ENCODE measurements at regions not wholly inside any gene's neighbourhood (a gene's known extent, or its start where the extent isn't known, plus 50 kb on each side); places are given as distances from the start of the nearest gene placed in this dataset.

GRCh38 chr6:164303102-164303964 lies 888.8 kb downstream of the QKI start:
- H3K4me3 ChIP-seq (replicated peaks; ENCODE audit: low read depth, low read length) = no peak overlapping the region
- no peak for DNase-seq (ENCODE audit: extremely low read depth, low read depth)
- TF ChIP-seq CTCF (IDR thresholded peaks at IDR 0.05; ENCODE audit: low read depth, low read length, missing control alignments) = no peak

GRCh38 chr6:164296411-164296810 lies 881.9 kb downstream of the QKI start:
- TF ChIP-seq CTCF (IDR thresholded peaks at IDR 0.05; ENCODE audit: low read depth, low read length, missing control alignments) = no peak
- no peak overlapping the region for H3K4me3 ChIP-seq (replicated peaks; ENCODE audit: low read depth, low read length)
- DNase-seq (ENCODE audit: extremely low read depth, low read depth) = no peak

GRCh38 chr6:164294047-164294784 lies 879.7 kb downstream of the QKI start:
- TF ChIP-seq CTCF (IDR thresholded peaks at IDR 0.05; ENCODE audit: low read depth, low read length, missing control alignments) = no peak
- no peak overlapping the region for H3K4me3 ChIP-seq (replicated peaks; ENCODE audit: low read depth, low read length)
- no peak for DNase-seq (ENCODE audit: extremely low read depth, low read depth)

GRCh38 chr6:164291224-164291623 lies 876.7 kb downstream of the QKI start:
- TF ChIP-seq CTCF (IDR thresholded peaks at IDR 0.05; ENCODE audit: low read depth, low read length, missing control alignments) = no peak
- H3K4me3 ChIP-seq (replicated peaks; ENCODE audit: low read depth, low read length) = no peak overlapping the region
- DNase-seq (ENCODE audit: extremely low read depth, low read depth) = no peak

- H3K4me3 ChIP-seq (replicated peaks; ENCODE audit: low read depth, low read length) = no peak overlapping the region
- DNase-seq (ENCODE audit: extremely low read depth, low read depth) = no peak
- TF ChIP-seq CTCF (IDR thresholded peaks at IDR 0.05; ENCODE audit: low read depth, low read length, missing control alignments) = no peak
Measured at GRCh38 chr6:164290101-164290500, 875.6 kb downstream of the QKI start.

- DNase-seq (ENCODE audit: extremely low read depth, low read depth) = no peak
- no peak overlapping the region for H3K4me3 ChIP-seq (replicated peaks; ENCODE audit: low read depth, low read length)
- no peak for TF ChIP-seq CTCF (IDR thresholded peaks at IDR 0.05; ENCODE audit: low read depth, low read length, missing control alignments)
Measured at GRCh38 chr6:164286011-164286410, 871.5 kb downstream of the QKI start.

Data from HFF-Myc (cell line).